ENCODE measurements at regions not wholly inside any gene's neighbourhood (a gene's known extent, or its start where the extent isn't known, plus 50 kb on each side); places are given as distances from the start of the nearest gene placed in this dataset.

DNA sequence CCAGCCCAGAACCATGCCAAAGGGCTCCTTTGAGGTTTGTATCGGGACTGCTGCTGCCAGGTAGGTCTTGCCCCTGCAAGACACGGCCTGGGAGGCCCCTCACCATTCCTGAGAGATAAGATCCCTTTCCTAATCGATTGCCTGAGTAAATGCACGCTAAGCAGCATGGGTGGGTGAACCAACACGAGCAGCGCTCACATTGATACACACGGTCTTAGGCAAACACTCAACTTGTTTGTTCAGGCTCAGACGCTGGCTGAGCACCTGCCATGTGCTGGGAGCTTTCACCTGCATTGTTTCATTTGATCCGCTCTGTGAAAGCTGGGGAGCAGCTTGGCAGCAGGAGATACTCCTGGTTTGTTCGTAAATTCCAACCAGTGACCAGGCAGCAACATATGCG, 76.9 kb upstream of the NEURL1B start:
- H3K27me3 Mint-ChIP-seq (ENCODE audit: low read depth), result peaks cover 12% of the 10 kb centered on the region
- no peaks in the 10 kb centered on the region for H3K36me3 Mint-ChIP-seq (ENCODE audit: insufficient read depth)
- no peak for ATAC-seq
- H3K9me3 Mint-ChIP-seq, result no peaks in the 10 kb centered on the region
- H3K4me3 Mint-ChIP-seq, result no peak overlapping the region
- no peak for DNase-seq
- H3K4me1 Mint-ChIP-seq (ENCODE audit: low read depth), result no peaks in the 10 kb centered on the region

DNA sequence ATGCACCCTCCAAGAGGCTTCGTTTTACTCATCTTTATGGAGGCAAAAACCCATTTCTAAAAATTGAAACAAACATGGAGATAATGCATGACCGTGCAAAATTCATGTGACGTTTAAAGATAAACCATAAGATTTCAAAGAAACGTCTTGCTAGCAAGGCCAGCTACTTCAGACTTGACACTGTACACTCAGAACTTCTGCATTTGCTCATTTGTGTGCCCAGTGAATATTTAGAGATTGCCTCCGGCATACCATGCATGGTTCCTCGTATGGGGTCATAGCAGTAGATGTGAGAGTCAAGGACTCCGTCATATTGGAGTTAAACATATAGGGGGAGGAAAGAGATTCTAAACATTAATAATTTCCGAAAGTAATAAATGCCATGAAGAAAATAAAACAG, 78.6 kb upstream of the NEURL1B start:
- Mint-ChIP-seq H3K4me3 (no peak overlapping the region), H3K9me3 (no peaks in the 10 kb centered on the region), H3K4me1 (ENCODE audit: low read depth) (no peaks in the 10 kb centered on the region), H3K36me3 (ENCODE audit: insufficient read depth) (no peaks in the 10 kb centered on the region), H3K27me3 (ENCODE audit: low read depth) (peaks cover 14% of the 10 kb centered on the region)
- no peak for DNase-seq
- no peak for ATAC-seq

DNA sequence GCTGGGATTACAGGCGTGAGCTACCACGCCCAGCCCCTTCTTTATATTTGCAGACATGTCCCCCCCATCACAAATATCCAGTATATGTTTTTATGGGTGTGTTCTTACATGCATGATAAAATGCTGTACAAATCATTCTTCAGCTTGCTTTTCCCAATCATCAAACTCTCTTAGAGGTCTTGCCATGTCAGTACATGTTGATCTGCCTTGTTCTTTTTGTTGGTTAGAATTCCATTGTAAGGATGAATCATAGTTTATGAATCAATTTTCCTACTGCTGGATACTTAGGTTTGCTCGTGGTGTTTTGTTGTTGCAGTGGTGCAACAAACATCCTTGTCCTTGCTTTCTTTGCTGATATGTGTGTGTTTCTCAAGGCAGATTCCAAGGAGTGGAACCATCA, 79.9 kb upstream of the NEURL1B start:
- Mint-ChIP-seq H3K4me1 (ENCODE audit: low read depth) (no peaks in the 10 kb centered on the region), H3K4me3 (no peak overlapping the region), H3K9me3 (no peaks in the 10 kb centered on the region), H3K27me3 (ENCODE audit: low read depth) (peaks cover 14% of the 10 kb centered on the region), H3K36me3 (ENCODE audit: insufficient read depth) (no peaks in the 10 kb centered on the region)
- DNase-seq (no peak), ATAC-seq (no peak)

DNA sequence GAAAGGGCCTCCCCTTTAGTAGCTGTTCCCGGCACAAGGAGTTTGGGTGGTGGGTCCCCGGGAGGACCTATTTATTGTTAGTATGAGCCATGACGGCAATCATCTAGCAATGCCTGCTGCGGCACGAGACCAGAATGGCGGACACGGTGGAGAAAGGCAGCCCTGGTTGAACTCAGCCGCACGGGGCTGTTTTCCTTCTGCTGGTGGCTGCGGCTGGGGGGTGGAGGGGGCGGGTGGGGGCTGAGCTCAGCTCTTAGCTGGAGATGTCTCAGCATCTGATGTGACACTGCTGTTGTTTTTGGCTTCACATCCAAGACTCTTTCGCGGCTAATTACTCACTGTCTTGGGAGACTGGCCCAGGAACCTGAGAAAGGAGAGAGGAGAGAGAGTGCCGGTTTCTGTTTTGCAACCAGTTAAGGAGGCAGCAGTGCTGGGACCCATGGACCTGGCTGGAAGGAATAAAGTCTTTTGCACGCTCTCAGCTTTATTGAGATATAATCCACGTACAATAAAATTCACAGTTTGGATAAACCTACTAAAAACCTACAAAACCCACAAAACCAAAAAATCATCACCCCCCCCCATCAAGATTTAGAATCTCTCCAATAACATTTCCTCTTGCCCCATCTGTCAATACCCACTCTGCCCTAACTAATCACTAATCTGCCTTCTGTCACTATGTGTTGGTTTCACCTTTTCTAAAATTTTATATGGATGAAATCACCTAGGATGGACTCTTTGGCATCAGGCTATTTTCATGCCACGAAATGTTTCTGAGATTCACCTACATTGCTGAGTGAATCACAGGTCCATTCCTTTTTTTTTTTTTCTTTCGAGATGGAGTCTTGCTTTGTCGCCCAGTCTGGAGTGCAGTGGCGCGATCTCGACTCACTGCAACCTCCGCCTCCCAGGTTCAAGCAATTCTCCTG, 81.8 kb upstream of the NEURL1B start:
- DNase-seq (no peak), ATAC-seq (no peak)
- no peaks in the 10 kb centered on the region for H3K9me3 Mint-ChIP-seq
- peaks cover 14% of the 10 kb centered on the region for H3K27me3 Mint-ChIP-seq (ENCODE audit: low read depth)
- H3K4me1 Mint-ChIP-seq (ENCODE audit: low read depth), result no peaks in the 10 kb centered on the region
- H3K36me3 Mint-ChIP-seq (ENCODE audit: insufficient read depth), result no peaks in the 10 kb centered on the region
- no peak overlapping the region for H3K4me3 Mint-ChIP-seq

DNA sequence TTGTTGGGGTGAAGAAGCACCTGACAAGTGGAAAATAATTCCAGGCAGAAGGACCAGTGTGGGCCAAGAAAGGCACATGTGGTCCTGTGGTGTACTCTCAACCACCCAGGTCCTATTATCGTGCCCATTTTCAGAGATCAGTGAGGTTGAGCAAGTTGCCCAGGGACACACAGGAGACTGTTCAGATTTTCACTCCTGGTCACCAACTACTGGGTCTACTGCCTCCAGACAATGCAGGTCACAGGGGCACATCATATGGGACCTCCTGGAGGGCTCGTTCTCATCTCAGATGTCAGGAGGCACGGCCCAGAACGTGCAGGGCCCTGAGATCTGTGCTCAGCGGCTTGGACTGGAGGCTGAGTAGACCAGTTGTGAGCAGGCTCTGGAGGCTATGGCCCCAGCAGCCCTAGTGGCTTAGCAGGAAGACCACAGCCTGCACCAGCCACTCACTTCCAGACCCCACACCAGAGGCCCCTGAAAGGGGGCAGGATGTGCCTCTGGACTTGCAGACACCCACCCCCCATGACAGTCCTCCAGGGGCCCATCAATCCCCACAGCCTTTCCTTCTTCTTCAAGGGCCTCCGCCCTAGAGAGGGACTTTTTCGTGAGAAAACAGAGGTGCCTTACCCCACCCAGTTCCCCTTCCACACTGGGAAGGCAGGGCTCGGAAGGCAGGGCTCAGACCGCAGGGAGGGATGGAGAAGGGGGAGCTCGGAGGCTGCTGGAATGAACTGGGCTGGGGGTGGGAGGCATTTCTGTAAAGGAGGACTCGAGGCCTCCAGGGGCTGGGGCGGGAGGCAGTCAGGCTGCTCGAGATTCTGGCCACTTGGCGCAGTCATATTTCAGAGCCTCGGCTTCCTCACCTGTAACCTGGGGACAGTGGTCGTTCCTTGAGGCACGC, 82.7 kb upstream of the NEURL1B start:
- Mint-ChIP-seq H3K4me1 (ENCODE audit: low read depth) (no peaks in the 10 kb centered on the region), H3K36me3 (ENCODE audit: insufficient read depth) (no peaks in the 10 kb centered on the region), H3K9me3 (no peaks in the 10 kb centered on the region), H3K4me3 (no peak overlapping the region), H3K27me3 (ENCODE audit: low read depth) (peaks cover 12% of the 10 kb centered on the region)
- peak in 1 of 2 donors; percentile 10 for ATAC-seq
- DNase-seq, result no peak

DNA sequence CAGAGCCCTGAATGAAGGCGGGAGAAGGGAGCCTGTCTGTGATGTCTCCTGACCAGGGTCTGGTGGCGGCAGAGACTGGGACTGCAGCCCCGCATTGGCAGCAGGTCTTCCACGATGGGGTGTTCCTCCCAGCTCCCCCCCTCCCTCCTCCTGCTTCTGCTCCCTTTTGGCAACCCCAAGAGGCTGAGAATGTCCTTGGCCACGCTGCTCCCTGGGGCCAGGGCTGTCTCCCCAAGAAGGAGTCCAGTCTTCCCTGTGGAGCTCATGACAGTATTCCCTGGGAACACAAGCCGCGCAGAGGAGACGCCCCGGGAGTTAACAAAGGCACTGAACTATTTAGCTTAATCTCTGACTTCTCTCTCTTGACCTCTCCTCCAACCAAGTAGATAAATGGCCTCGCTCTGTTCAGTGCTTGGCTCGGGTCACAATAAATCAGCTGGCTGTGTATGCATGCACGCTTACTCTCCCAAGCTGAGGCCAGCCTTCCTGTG, 84.0 kb upstream of the NEURL1B start:
- Mint-ChIP-seq H3K27me3 (ENCODE audit: low read depth) (peaks cover 5% of the 10 kb centered on the region), H3K4me1 (ENCODE audit: low read depth) (no peaks in the 10 kb centered on the region), H3K4me3 (no peak overlapping the region), H3K36me3 (ENCODE audit: insufficient read depth) (no peaks in the 10 kb centered on the region), H3K9me3 (no peaks in the 10 kb centered on the region)
- DNase-seq, result no peak
- ATAC-seq, result no peak

DNA sequence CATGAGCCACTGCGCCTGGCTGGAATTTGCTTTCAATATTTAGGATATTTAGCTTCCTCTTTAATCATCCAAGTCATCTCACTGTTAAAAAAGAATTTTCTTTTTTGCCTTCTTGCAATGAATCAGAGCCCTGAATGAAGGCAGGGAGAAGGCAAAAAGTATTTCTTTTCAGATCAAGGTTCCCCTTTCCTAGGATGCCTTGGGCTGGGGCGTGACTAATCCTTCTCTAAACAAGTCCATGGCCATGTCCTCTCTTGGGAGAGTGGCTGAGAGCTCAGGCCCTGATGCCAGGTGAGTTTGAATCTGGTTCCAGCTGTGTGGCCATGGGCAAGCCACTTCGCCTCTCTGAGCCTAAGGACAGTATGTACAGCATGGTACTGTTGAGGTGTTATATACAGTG, 84.8 kb upstream of the NEURL1B start:
- ATAC-seq, result no peak

DNA sequence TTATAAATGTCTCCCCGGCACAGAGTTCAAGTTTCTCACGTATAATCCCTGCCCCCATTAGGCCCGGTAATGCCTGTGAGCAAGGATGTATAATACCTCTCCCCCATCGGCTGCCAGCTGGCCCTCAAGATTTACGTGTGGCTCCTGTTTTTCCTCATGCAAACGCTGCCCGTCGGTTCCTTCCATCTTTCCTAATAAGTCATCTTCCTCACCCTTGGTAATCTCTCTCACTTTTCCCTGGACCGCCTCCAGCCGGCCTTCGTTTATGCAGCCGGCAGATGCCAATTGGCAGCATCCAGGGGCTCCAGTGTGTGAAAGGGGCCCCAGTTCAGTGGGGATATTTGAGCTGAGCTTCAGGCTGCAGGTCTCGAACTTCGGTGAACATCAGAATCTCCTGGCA, 86.5 kb upstream of the NEURL1B start:
- Mint-ChIP-seq H3K27me3 (ENCODE audit: low read depth) (peaks cover 5% of the 10 kb centered on the region), H3K4me1 (ENCODE audit: low read depth) (no peaks in the 10 kb centered on the region), H3K36me3 (ENCODE audit: insufficient read depth) (no peaks in the 10 kb centered on the region), H3K9me3 (no peaks in the 10 kb centered on the region), H3K4me3 (no peak overlapping the region)
- DNase-seq, result no peak
- no peak for ATAC-seq

More for the DNA sequence above, 84.8 kb upstream of the NEURL1B start:
- H3K36me3 Mint-ChIP-seq (ENCODE audit: insufficient read depth), result no peaks in the 10 kb centered on the region
- no peak for DNase-seq
- H3K9me3 Mint-ChIP-seq, result no peaks in the 10 kb centered on the region
- no peaks in the 10 kb centered on the region for H3K4me1 Mint-ChIP-seq (ENCODE audit: low read depth)
- H3K4me3 Mint-ChIP-seq, result no peak overlapping the region
- H3K27me3 Mint-ChIP-seq (ENCODE audit: low read depth), result peaks cover 5% of the 10 kb centered on the region

DNA sequence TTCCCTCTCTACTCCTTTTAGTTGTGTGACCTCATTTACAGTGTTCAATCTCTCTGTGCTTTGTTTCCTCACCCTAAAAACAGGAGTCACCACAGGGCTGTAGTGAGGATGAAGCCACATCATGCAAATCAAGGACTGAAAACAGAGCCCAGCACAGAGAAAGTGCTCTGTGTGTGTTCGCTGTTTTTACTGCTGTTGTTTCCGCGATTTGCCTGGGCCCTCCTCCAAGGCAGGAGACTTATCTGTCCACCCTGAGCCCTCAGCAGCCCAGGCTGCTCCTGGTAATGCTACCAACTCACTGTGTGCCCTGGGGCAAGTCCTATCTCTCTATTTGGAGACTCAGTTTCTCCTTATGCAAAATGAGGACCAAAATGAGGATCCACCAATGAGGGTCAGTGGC, 87.2 kb upstream of the NEURL1B start:
- Mint-ChIP-seq H3K4me3 (no peak overlapping the region), H3K36me3 (ENCODE audit: insufficient read depth) (no peaks in the 10 kb centered on the region), H3K4me1 (ENCODE audit: low read depth) (no peaks in the 10 kb centered on the region), H3K27me3 (ENCODE audit: low read depth) (peaks cover 5% of the 10 kb centered on the region), H3K9me3 (no peaks in the 10 kb centered on the region)
- no peak for ATAC-seq
- no peak for DNase-seq

DNA sequence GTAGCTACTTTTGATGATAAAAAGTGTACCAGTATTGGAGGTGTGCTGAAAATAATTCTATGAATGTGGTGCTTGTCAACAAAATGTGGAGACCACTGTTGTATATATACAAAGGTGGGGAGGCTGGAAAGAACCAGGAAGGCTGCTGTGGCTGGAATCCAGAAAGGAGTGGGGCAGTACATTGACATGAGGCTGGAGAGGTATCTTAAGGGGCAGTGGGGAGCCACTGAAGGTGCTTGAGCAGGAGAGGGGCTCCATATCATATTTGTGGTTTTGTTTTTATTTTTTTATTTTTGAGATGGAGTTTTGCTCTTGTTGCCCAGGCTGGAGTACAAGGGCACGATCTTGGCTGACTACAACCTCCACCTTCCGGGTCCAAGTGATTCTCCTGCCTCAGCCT, 87.9 kb upstream of the NEURL1B start:
- no peak for DNase-seq
- Mint-ChIP-seq H3K4me1 (ENCODE audit: low read depth) (no peaks in the 10 kb centered on the region), H3K9me3 (no peaks in the 10 kb centered on the region), H3K4me3 (no peak overlapping the region), H3K27me3 (ENCODE audit: low read depth) (peaks cover 3% of the 10 kb centered on the region), H3K36me3 (ENCODE audit: insufficient read depth) (no peaks in the 10 kb centered on the region)
- ATAC-seq, result no peak

DNA sequence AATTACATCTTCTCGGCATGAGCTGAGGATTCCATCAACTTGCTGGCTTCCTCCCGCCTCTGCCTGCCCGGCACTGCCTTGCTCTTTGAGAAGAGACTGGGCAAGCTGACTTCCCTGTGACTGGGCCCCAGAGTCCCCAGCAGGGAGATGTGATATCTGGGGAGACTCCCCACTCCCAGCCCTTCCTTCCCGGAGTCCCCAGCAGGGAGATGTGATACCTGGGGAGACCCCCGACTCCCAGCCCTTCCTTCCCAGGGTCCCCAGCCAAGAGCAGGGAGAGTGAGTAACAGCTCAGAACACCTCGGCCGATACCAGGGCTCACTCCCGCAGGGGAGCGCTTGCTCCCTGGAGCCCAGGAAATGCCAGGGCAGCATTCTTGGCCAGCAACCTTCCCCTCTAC, 90.1 kb upstream of the NEURL1B start:
- Mint-ChIP-seq H3K27me3 (ENCODE audit: low read depth) (peaks cover 6% of the 10 kb centered on the region), H3K9me3 (no peaks in the 10 kb centered on the region), H3K4me1 (ENCODE audit: low read depth) (no peaks in the 10 kb centered on the region), H3K4me3 (no peak overlapping the region), H3K36me3 (ENCODE audit: insufficient read depth) (no peaks in the 10 kb centered on the region)
- ATAC-seq (no peak), DNase-seq (no peak)

DNA sequence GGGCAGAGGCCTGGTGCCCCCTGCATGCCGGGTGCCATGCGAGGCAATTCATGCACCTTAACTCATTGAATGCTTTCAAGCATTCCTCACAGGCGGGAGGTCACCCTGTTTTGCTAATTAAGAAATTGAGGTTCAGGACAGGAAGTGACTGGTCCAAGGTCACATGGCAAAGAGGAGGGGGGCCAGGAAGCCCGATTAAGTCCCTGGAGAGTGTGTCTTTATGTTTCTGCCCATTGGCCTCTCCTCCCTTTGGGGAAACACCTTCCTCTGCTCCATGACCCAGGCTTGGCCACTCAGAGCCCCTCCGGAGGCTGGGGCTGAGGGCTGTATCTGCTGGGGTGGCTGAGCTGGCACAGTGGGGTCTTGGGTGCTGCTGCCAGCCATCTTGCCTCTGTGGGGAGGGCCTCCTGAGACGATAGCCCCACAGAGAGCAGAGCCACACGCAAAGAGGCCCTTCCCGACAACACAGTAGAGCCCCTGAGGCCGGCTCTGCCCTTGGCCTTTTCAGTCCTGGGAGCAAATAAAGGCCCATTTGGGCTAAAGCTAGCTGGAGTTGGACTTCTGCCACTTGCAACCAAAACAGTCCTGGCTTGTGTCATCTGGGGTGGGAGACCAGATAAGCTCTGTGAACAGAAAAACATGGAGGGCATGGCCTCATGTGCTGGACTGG, 90.8 kb upstream of the NEURL1B start:
- H3K4me3 Mint-ChIP-seq, result no peak overlapping the region
- H3K27me3 Mint-ChIP-seq (ENCODE audit: low read depth), result peaks cover 6% of the 10 kb centered on the region
- H3K9me3 Mint-ChIP-seq, result no peaks in the 10 kb centered on the region
- ATAC-seq, result no peak
- H3K4me1 Mint-ChIP-seq (ENCODE audit: low read depth), result no peaks in the 10 kb centered on the region
- no peaks in the 10 kb centered on the region for H3K36me3 Mint-ChIP-seq (ENCODE audit: insufficient read depth)
- no peak for DNase-seq

DNA sequence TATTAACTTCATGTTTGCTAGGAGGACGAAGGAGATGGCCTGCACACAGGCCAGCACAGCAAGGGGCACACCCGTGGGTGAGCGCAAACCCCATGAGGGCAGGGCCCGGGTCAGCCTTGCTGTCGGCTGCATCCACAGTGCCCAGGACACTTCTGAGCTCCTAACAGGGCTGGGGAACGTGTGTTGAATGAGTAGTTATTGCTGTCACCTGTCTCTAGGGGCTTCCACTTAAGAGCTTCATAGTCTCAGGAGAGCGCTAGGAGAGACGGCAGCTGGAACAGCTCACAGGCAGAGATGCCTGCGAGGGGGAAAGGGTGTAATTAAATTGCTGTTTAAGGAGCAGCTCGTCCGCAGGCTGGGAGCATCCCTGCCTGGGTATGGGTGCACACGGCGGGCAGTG, 91.4 kb upstream of the NEURL1B start:
- Mint-ChIP-seq H3K36me3 (ENCODE audit: insufficient read depth) (no peaks in the 10 kb centered on the region), H3K4me3 (no peak overlapping the region), H3K27me3 (ENCODE audit: low read depth) (peaks cover 6% of the 10 kb centered on the region), H3K4me1 (ENCODE audit: low read depth) (no peaks in the 10 kb centered on the region), H3K9me3 (no peaks in the 10 kb centered on the region)
- ATAC-seq, result no peak
- no peak for DNase-seq

DNA sequence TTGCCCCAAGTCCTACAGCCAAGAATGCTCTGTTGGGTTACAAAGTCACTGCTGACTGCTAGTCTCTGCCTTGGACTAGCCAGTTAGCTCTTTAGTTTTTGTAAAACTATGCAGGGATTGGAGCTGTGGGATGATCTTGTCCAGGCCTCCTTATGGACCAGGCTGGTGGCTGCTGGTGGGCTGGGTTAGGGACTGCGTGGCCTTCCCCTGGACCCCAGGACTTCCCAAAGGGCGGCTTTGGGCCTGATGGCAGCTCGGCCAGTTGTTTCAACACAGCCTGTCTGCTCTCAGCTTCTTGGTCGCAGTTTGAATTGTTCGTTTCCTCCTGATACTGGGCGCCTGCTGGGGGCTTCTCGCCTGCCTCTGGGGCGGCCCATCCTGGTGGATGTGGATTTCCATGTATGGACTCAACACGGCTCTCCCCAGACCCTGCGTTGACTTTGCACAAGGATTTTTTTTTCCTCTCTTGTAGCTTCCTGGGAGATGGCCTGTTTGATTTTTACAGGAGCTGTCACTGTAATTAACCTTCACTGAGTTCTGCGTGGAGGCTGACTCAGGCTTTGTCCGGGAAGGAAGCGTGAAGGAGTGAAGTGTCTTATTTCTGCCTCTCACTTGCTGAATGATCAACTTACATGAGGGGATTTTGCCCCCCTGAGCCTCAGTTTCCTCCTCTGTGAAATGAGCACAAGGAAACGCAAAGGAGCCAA, 91.9 kb upstream of the NEURL1B start:
- Mint-ChIP-seq H3K9me3 (no peaks in the 10 kb centered on the region), H3K27me3 (ENCODE audit: low read depth) (peaks cover 12% of the 10 kb centered on the region), H3K4me1 (ENCODE audit: low read depth) (no peaks in the 10 kb centered on the region), H3K4me3 (no peak overlapping the region), H3K36me3 (ENCODE audit: insufficient read depth) (no peaks in the 10 kb centered on the region)
- DNase-seq (no peak), ATAC-seq (no peak)
